HL-60 (cell line): ENCODE measurements at regions not wholly inside any gene's neighbourhood (a gene's known extent, or its start where the extent isn't known, plus 50 kb on each side); places are given as distances from the start of the nearest gene placed in this dataset.

Experiments
- CTCF ChIP-seq: IDR thresholded peaks from one replicate; pipeline ENCODE4 v1.5.1; 2011; ENCODE audit warnings: low read length, control low read depth, inconsistent platforms; ENCODE audit not compliant: insufficient read depth
- GABPA ChIP-seq: IDR thresholded peaks from 2 replicates; pipeline ENCODE4 v1.6.1; 2012; ENCODE audit warnings: low read depth
- POLR2AphosphoS5 ChIP-seq: IDR thresholded peaks from 2 replicates; pipeline ENCODE4 v1.6.1; 2012; ENCODE audit warnings: low read depth
- REST ChIP-seq: IDR thresholded peaks from 2 replicates; pipeline ENCODE4 v1.6.1; 2012; ENCODE audit warnings: low read depth; ENCODE audit not compliant: insufficient replicate concordance
- SPI1 ChIP-seq: IDR thresholded peaks from 2 replicates; pipeline ENCODE4 v1.6.1; 2012; ENCODE audit warnings: low read depth, mild to moderate bottlenecking, borderline replicate concordance

GRCh38 chr6:68071740-68072139 is 563.3 kb upstream of the ADGRB3 start:
- TF ChIP-seq CTCF (no peak), GABPA (no peak), POLR2AphosphoS5 (no peak), SPI1 (no peak), REST (no peak)
